ENCODE measurements at regions not wholly inside any gene's neighbourhood (a gene's known extent, or its start where the extent isn't known, plus 50 kb on each side); places are given as distances from the start of the nearest gene placed in this dataset.

- ATAC-seq (ENCODE audit: low read depth) (no peak), DNase-seq (no peak)
- Histone ChIP-seq H3K9me1 (ENCODE audit: insufficient read depth, low read length) (no peaks in the 10 kb centered on the region), H4K8ac (ENCODE audit: low read depth in 2 of 2, low read length in 2 of 2) (no peak overlapping the region), H4K20me1 (ENCODE audit: insufficient read depth, low read length) (no peaks in the 10 kb centered on the region), H3K36me3 (ENCODE audit: control insufficient read depth, insufficient read depth, low read length) (no peaks in the 10 kb centered on the region), H2AK9ac (replicated peaks; ENCODE audit: low read depth, low read length, poor library complexity) (no peak overlapping the region), H3K4me1 (ENCODE audit: control insufficient read depth, insufficient read depth, low read length) (no peaks in the 10 kb centered on the region), H3K14ac (replicated peaks; ENCODE audit: low read depth, low read length) (no peak overlapping the region), H3K27ac (ENCODE audit: insufficient read depth, low read length) (no peak overlapping the region), H4K91ac (ENCODE audit: insufficient read depth, low read depth, low read length) (no peak overlapping the region), H3K56ac (ENCODE audit: extremely low read depth, insufficient read depth, low read length) (no peak overlapping the region), H2BK20ac (ENCODE audit: low read depth, low read length) (no peak overlapping the region), H2AFZ (replicated peaks; ENCODE audit: low read length, poor library complexity) (no peak overlapping the region), H3K9me3 (ENCODE audit: control insufficient read depth, insufficient read depth, low read length) (no peaks in the 10 kb centered on the region), H2BK5ac (ENCODE audit: low read depth, low read length, poor library complexity, severe bottlenecking) (no peak overlapping the region), H3K23ac (ENCODE audit: low read depth, low read length) (no peak overlapping the region), H3K27me3 (ENCODE audit: control insufficient read depth, insufficient read depth, low read length) (no peaks in the 10 kb centered on the region), H3K4me2 (ENCODE audit: low read depth, low read length) (no peak overlapping the region), H2BK15ac (ENCODE audit: low read depth, low read length) (no peak overlapping the region), H4K5ac (ENCODE audit: low read depth, low read length) (no peak overlapping the region), H2BK120ac (ENCODE audit: low read depth, low read length) (no peak overlapping the region), H3K9ac (ENCODE audit: low read depth, low read length) (no peak overlapping the region), H3K4ac (ENCODE audit: low read depth, low read length) (no peak overlapping the region), H3K18ac (ENCODE audit: low read depth, low read length) (no peak overlapping the region), H3K79me1 (ENCODE audit: low read depth in 1 of 2, low read length in 2 of 2) (no peaks in the 10 kb centered on the region), H2AK5ac (ENCODE audit: low read depth, low read length) (no peak overlapping the region), H3K4me3 (ENCODE audit: insufficient read depth, low read depth, low read length) (no peak overlapping the region)
- dilution Hi-C loops (cut with HindIII; ENCODE audit: low sequenced_read_pairs, unreplicated experiment) = no loop called here
- no TSS peak for BruUV-seq (replicated peaks)
- ChIA-PET POLR2A (ENCODE audit: unreplicated experiment) (no interaction called here), CTCF (no interaction called here)
- TF ChIP-seq CTCF (conservative IDR thresholded peaks at IDR 0.05; ENCODE audit: low read depth, low read length) = no peak
- TF ChIP-seq FOS (IDR thresholded peaks at IDR 0.05; ENCODE audit: low read depth, low read length) = no peak
- no peak for TF ChIP-seq ELK1 (IDR thresholded peaks at IDR 0.05; ENCODE audit: borderline replicate concordance, low read depth, low read length)
- no peak for TF ChIP-seq MAFK (IDR thresholded peaks at IDR 0.05; ENCODE audit: low read depth, low read length)
- TF ChIP-seq POLR2A (IDR thresholded peaks at IDR 0.05; ENCODE audit: low read depth, low read length) = no peak
- no peak for TF ChIP-seq NFE2L2 (IDR thresholded peaks at IDR 0.05; ENCODE audit: low read depth, low read length)
- TF ChIP-seq MAZ (IDR thresholded peaks at IDR 0.05; ENCODE audit: borderline replicate concordance, low read depth, low read length) = no peak
- no peak for TF ChIP-seq BHLHE40 (IDR thresholded peaks at IDR 0.05; ENCODE audit: low read depth, low read length)
- TF ChIP-seq MXI1 (IDR thresholded peaks at IDR 0.05; ENCODE audit: borderline replicate concordance, low read depth, low read length) = no peak
- no peak for TF ChIP-seq CHD1 (IDR thresholded peaks at IDR 0.05; ENCODE audit: low read depth, low read length)
- intact Hi-C loops (cut with micrococcal nuclease) = no loop called here
- in situ Hi-C loops (cut with MboI; ENCODE audit: low sequenced_read_pairs) = no loop called here
Observed at GRCh38 chrX:98514032-98514431, 1630.3 kb downstream of the RPA4 start.
